ENCODE measurements at regions not wholly inside any gene's neighbourhood (a gene's known extent, or its start where the extent isn't known, plus 50 kb on each side); places are given as distances from the start of the nearest gene placed in this dataset.

DNA sequence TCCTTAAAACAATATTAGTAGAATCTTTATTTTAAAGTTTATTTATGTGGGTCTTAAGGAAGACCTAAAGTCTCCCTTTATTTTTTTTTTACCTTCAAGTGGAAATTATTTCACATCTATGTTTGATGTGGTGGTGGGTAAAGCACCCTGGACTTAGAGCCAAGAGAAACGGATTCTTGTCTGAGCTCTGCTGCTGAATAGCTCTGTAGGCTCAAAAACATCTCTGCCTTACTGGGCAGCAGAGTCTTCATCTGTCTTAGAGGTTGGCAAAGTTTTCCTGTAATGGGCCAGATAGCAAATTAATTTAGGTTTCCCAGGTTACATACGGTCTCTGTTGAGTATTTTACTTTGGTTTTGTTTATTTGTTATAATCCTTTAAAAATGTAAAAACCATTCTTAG, 136.5 kb downstream of the CEP135 start:
- Histone ChIP-seq H3K36me3 (ENCODE audit: control insufficient read depth, insufficient read depth, low read length) (no peaks in the 10 kb centered on the region), H3K4me3 (ENCODE audit: low read depth, low read length) (no peak overlapping the region), H3K27me3 (ENCODE audit: control insufficient read depth, insufficient read depth, low read length) (peaks cover 2% of the 10 kb centered on the region)
- no peak for DNase-seq (ENCODE audit: low read depth)
- FAIRE-seq: no peak
- TF ChIP-seq, protein P1, sequence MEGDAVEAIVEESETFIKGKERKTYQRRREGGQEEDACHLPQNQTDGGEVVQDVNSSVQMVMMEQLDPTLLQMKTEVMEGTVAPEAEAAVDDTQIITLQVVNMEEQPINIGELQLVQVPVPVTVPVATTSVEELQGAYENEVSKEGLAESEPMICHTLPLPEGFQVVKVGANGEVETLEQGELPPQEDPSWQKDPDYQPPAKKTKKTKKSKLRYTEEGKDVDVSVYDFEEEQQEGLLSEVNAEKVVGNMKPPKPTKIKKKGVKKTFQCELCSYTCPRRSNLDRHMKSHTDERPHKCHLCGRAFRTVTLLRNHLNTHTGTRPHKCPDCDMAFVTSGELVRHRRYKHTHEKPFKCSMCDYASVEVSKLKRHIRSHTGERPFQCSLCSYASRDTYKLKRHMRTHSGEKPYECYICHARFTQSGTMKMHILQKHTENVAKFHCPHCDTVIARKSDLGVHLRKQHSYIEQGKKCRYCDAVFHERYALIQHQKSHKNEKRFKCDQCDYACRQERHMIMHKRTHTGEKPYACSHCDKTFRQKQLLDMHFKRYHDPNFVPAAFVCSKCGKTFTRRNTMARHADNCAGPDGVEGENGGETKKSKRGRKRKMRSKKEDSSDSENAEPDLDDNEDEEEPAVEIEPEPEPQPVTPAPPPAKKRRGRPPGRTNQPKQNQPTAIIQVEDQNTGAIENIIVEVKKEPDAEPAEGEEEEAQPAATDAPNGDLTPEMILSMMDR (IDR thresholded peaks at IDR 0.05; ENCODE audit: insufficient read depth, low read length, severe bottlenecking): no peak

DNA sequence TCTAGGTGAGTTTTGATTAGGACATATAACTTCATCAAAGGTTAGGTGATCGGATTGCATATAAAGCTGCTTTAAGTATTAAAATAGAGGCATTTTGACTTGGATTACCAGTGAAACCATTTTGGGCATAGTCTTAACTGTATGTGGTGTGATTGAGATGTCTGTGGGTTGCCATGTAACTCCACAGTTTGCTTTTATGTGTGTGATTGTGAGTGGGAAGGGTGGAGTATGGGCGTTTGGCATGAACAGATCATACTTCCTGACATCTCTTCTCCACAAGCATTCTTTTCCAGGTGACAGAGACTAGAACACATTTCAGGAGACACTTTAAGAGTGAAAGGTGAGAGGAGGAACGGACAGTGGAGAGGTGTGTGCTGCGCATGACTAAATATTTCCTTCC, 136.1 kb downstream of the CEP135 start:
- FAIRE-seq (no peak), DNase-seq (ENCODE audit: low read depth) (no peak)
- Histone ChIP-seq H3K36me3 (ENCODE audit: control insufficient read depth, insufficient read depth, low read length) (no peaks in the 10 kb centered on the region), H3K4me3 (ENCODE audit: low read depth, low read length) (no peak overlapping the region), H3K27me3 (ENCODE audit: control insufficient read depth, insufficient read depth, low read length) (peaks cover 2% of the 10 kb centered on the region)
- TF ChIP-seq, protein P1 (IDR thresholded peaks at IDR 0.05; ENCODE audit: insufficient read depth, low read length, severe bottlenecking): no peak
